ENCODE measurements at regions not wholly inside any gene's neighbourhood (a gene's known extent, or its start where the extent isn't known, plus 50 kb on each side); places are given as distances from the start of the nearest gene placed in this dataset.

- Histone ChIP-seq H3K4me3 (ENCODE audit: low read depth in 1 of 2, low read length in 2 of 2) (no peak overlapping the region), H3K9me3 (ENCODE audit: control insufficient read depth in 2 of 2, insufficient read depth in 1 of 2, low read depth in 1 of 2, low read length in 1 of 2) (no peaks in the 10 kb centered on the region), H3K4me1 (ENCODE audit: control insufficient read depth in 2 of 2, insufficient read depth in 2 of 2, low read length in 1 of 2) (no peaks in the 10 kb centered on the region), H3K27ac (ENCODE audit: low read depth in 2 of 2, low read length in 1 of 2) (no peak overlapping the region), H3K27me3 (ENCODE audit: control insufficient read depth in 1 of 2, insufficient read depth in 2 of 2, low read length in 2 of 2) (peaks cover 4 to 5% of the 10 kb centered on the region in 2 donors), H3K36me3 (ENCODE audit: control insufficient read depth in 2 of 2, insufficient read depth in 2 of 2, low read length in 1 of 2) (no peaks in the 10 kb centered on the region)
- 61 to 63% methylated on average over 3 of the region's 3 CpGs for WGBS, 2 donors
Observed at GRCh38 chr10:118918587-118918986, 110.9 kb upstream of the NANOS1 start.

- Histone ChIP-seq H3K36me3 (ENCODE audit: control insufficient read depth in 2 of 2, insufficient read depth in 2 of 2, low read length in 1 of 2) (no peaks in the 10 kb centered on the region), H3K4me1 (ENCODE audit: control insufficient read depth in 2 of 2, insufficient read depth in 2 of 2, low read length in 1 of 2) (no peaks in the 10 kb centered on the region), H3K4me3 (ENCODE audit: low read depth in 1 of 2, low read length in 2 of 2) (no peak overlapping the region), H3K27ac (ENCODE audit: low read depth in 2 of 2, low read length in 1 of 2) (no peak overlapping the region), H3K9me3 (ENCODE audit: control insufficient read depth in 2 of 2, insufficient read depth in 1 of 2, low read depth in 1 of 2, low read length in 1 of 2) (no peaks in the 10 kb centered on the region), H3K27me3 (ENCODE audit: control insufficient read depth in 1 of 2, insufficient read depth in 2 of 2, low read length in 2 of 2) (peaks cover 4 to 5% of the 10 kb centered on the region in 2 donors)
- WGBS, 2 donors, result 96% methylated on average over 9 of the region's 9 CpGs
Observed at GRCh38 chr10:118920206-118920605, 109.3 kb upstream of the NANOS1 start.

GRCh38 chr10:118922226-118922625 lies 107.3 kb upstream of the NANOS1 start:
- no peak overlapping the region for H3K27ac ChIP-seq (ENCODE audit: low read depth in 2 of 2, low read length in 1 of 2)
- 40 to 54% methylated on average over 1 of the region's 1 CpG for WGBS, 2 donors
- H3K4me3 ChIP-seq (ENCODE audit: low read depth in 1 of 2, low read length in 2 of 2), result no peak overlapping the region
- no peaks in the 10 kb centered on the region for H3K36me3 ChIP-seq (ENCODE audit: control insufficient read depth in 2 of 2, insufficient read depth in 2 of 2, low read length in 1 of 2)
- no peaks in the 10 kb centered on the region for H3K9me3 ChIP-seq (ENCODE audit: control insufficient read depth in 2 of 2, insufficient read depth in 1 of 2, low read depth in 1 of 2, low read length in 1 of 2)
- H3K4me1 ChIP-seq (ENCODE audit: control insufficient read depth in 2 of 2, insufficient read depth in 2 of 2, low read length in 1 of 2), result no peaks in the 10 kb centered on the region
- H3K27me3 ChIP-seq (ENCODE audit: control insufficient read depth in 1 of 2, insufficient read depth in 2 of 2, low read length in 2 of 2), result peaks cover 4 to 5% of the 10 kb centered on the region in 2 donors

- WGBS, 2 donors, result 94 to 96% methylated on average over 2 of the region's 2 CpGs
- Histone ChIP-seq H3K27ac (ENCODE audit: low read depth in 2 of 2, low read length in 1 of 2) (no peak overlapping the region), H3K36me3 (ENCODE audit: control insufficient read depth in 2 of 2, insufficient read depth in 2 of 2, low read length in 1 of 2) (no peaks in the 10 kb centered on the region), H3K4me1 (ENCODE audit: control insufficient read depth in 2 of 2, insufficient read depth in 2 of 2, low read length in 1 of 2) (no peaks in the 10 kb centered on the region), H3K27me3 (ENCODE audit: control insufficient read depth in 1 of 2, insufficient read depth in 2 of 2, low read length in 2 of 2) (peaks cover 4 to 5% of the 10 kb centered on the region in 2 donors), H3K4me3 (ENCODE audit: low read depth in 1 of 2, low read length in 2 of 2) (no peak overlapping the region), H3K9me3 (ENCODE audit: control insufficient read depth in 2 of 2, insufficient read depth in 1 of 2, low read depth in 1 of 2, low read length in 1 of 2) (no peaks in the 10 kb centered on the region)
Observed at GRCh38 chr10:118922972-118923371, 106.5 kb upstream of the NANOS1 start.

- no peaks in the 10 kb centered on the region for H3K9me3 ChIP-seq (ENCODE audit: control insufficient read depth in 2 of 2, insufficient read depth in 1 of 2, low read depth in 1 of 2, low read length in 1 of 2)
- peaks cover 4 to 5% of the 10 kb centered on the region in 2 donors for H3K27me3 ChIP-seq (ENCODE audit: control insufficient read depth in 1 of 2, insufficient read depth in 2 of 2, low read length in 2 of 2)
- no peak overlapping the region for H3K27ac ChIP-seq (ENCODE audit: low read depth in 2 of 2, low read length in 1 of 2)
- H3K36me3 ChIP-seq (ENCODE audit: control insufficient read depth in 2 of 2, insufficient read depth in 2 of 2, low read length in 1 of 2), result no peaks in the 10 kb centered on the region
- 68 to 81% methylated on average over 3 of the region's 3 CpGs for whole genome bisulfite sequencing, 2 donors
- no peaks in the 10 kb centered on the region for H3K4me1 ChIP-seq (ENCODE audit: control insufficient read depth in 2 of 2, insufficient read depth in 2 of 2, low read length in 1 of 2)
- H3K4me3 ChIP-seq (ENCODE audit: low read depth in 1 of 2, low read length in 2 of 2), result no peak overlapping the region
Observed at GRCh38 chr10:118924493-118924892, 105.0 kb upstream of the NANOS1 start.

GRCh38 chr10:118925404-118926071 lies 104.0 kb upstream of the NANOS1 start:
- H3K4me1 ChIP-seq (ENCODE audit: control insufficient read depth in 2 of 2, insufficient read depth in 2 of 2, low read length in 1 of 2), result no peaks in the 10 kb centered on the region
- no peak overlapping the region for H3K27ac ChIP-seq (ENCODE audit: low read depth in 2 of 2, low read length in 1 of 2)
- H3K4me3 ChIP-seq (ENCODE audit: low read depth in 1 of 2, low read length in 2 of 2), result no peak overlapping the region
- peaks cover 4 to 5% of the 10 kb centered on the region in 2 donors for H3K27me3 ChIP-seq (ENCODE audit: control insufficient read depth in 1 of 2, insufficient read depth in 2 of 2, low read length in 2 of 2)
- 84 to 91% methylated on average over 8 of the region's 8 CpGs for WGBS, 2 donors
- H3K36me3 ChIP-seq (ENCODE audit: control insufficient read depth in 2 of 2, insufficient read depth in 2 of 2, low read length in 1 of 2), result no peaks in the 10 kb centered on the region
- no peaks in the 10 kb centered on the region for H3K9me3 ChIP-seq (ENCODE audit: control insufficient read depth in 2 of 2, insufficient read depth in 1 of 2, low read depth in 1 of 2, low read length in 1 of 2)

- Histone ChIP-seq H3K4me1 (ENCODE audit: control insufficient read depth in 2 of 2, insufficient read depth in 2 of 2, low read length in 1 of 2) (no peaks in the 10 kb centered on the region), H3K4me3 (ENCODE audit: low read depth in 1 of 2, low read length in 2 of 2) (no peak overlapping the region), H3K9me3 (ENCODE audit: control insufficient read depth in 2 of 2, insufficient read depth in 1 of 2, low read depth in 1 of 2, low read length in 1 of 2) (no peaks in the 10 kb centered on the region), H3K27me3 (ENCODE audit: control insufficient read depth in 1 of 2, insufficient read depth in 2 of 2, low read length in 2 of 2) (peaks cover 4 to 5% of the 10 kb centered on the region in 2 donors), H3K36me3 (ENCODE audit: control insufficient read depth in 2 of 2, insufficient read depth in 2 of 2, low read length in 1 of 2) (no peaks in the 10 kb centered on the region), H3K27ac (ENCODE audit: low read depth in 2 of 2, low read length in 1 of 2) (no peak overlapping the region)
- 77 to 95% methylated on average over 3 of the region's 3 CpGs for WGBS, 2 donors
Observed at GRCh38 chr10:118926072-118926417, 103.5 kb upstream of the NANOS1 start.

- Histone ChIP-seq H3K27ac (ENCODE audit: low read depth in 2 of 2, low read length in 1 of 2) (no peak overlapping the region), H3K4me3 (ENCODE audit: low read depth in 1 of 2, low read length in 2 of 2) (no peak overlapping the region), H3K4me1 (ENCODE audit: control insufficient read depth in 2 of 2, insufficient read depth in 2 of 2, low read length in 1 of 2) (no peaks in the 10 kb centered on the region), H3K9me3 (ENCODE audit: control insufficient read depth in 2 of 2, insufficient read depth in 1 of 2, low read depth in 1 of 2, low read length in 1 of 2) (no peaks in the 10 kb centered on the region), H3K36me3 (ENCODE audit: control insufficient read depth in 2 of 2, insufficient read depth in 2 of 2, low read length in 1 of 2) (no peaks in the 10 kb centered on the region), H3K27me3 (ENCODE audit: control insufficient read depth in 1 of 2, insufficient read depth in 2 of 2, low read length in 2 of 2) (peaks cover 2 to 5% of the 10 kb centered on the region in 2 donors)
- 84 to 90% methylated on average over 6 of the region's 6 CpGs for WGBS, 2 donors
Observed at GRCh38 chr10:118926441-118926840, 103.1 kb upstream of the NANOS1 start.

GRCh38 chr10:118926903-118927302 lies 102.6 kb upstream of the NANOS1 start:
- H3K27me3 ChIP-seq (ENCODE audit: control insufficient read depth in 1 of 2, insufficient read depth in 2 of 2, low read length in 2 of 2), result peaks cover under 1 to 2% of the 10 kb centered on the region in 2 donors
- no peaks in the 10 kb centered on the region for H3K4me1 ChIP-seq (ENCODE audit: control insufficient read depth in 2 of 2, insufficient read depth in 2 of 2, low read length in 1 of 2)
- WGBS, 2 donors, result 94 to 96% methylated on average over 1 of the region's 1 CpG
- no peaks in the 10 kb centered on the region for H3K9me3 ChIP-seq (ENCODE audit: control insufficient read depth in 2 of 2, insufficient read depth in 1 of 2, low read depth in 1 of 2, low read length in 1 of 2)
- H3K36me3 ChIP-seq (ENCODE audit: control insufficient read depth in 2 of 2, insufficient read depth in 2 of 2, low read length in 1 of 2), result no peaks in the 10 kb centered on the region
- H3K27ac ChIP-seq (ENCODE audit: low read depth in 2 of 2, low read length in 1 of 2), result no peak overlapping the region
- H3K4me3 ChIP-seq (ENCODE audit: low read depth in 1 of 2, low read length in 2 of 2), result no peak overlapping the region

- Histone ChIP-seq H3K27me3 (ENCODE audit: control insufficient read depth in 1 of 2, insufficient read depth in 2 of 2, low read length in 2 of 2) (peaks cover 0 to under 1% of the 10 kb centered on the region in 2 donors), H3K27ac (ENCODE audit: low read depth in 2 of 2, low read length in 1 of 2) (no peak overlapping the region), H3K9me3 (ENCODE audit: control insufficient read depth in 2 of 2, insufficient read depth in 1 of 2, low read depth in 1 of 2, low read length in 1 of 2) (no peaks in the 10 kb centered on the region), H3K4me3 (ENCODE audit: low read depth in 1 of 2, low read length in 2 of 2) (no peak overlapping the region), H3K4me1 (ENCODE audit: control insufficient read depth in 2 of 2, insufficient read depth in 2 of 2, low read length in 1 of 2) (no peaks in the 10 kb centered on the region), H3K36me3 (ENCODE audit: control insufficient read depth in 2 of 2, insufficient read depth in 2 of 2, low read length in 1 of 2) (no peaks in the 10 kb centered on the region)
- 62 to 68% methylated on average over 3 of the region's 3 CpGs for whole genome bisulfite sequencing, 2 donors
Observed at GRCh38 chr10:118927321-118927720, 102.2 kb upstream of the NANOS1 start.
